GM12872 (cell line): ENCODE measurements at regions not wholly inside any gene's neighbourhood (a gene's known extent, or its start where the extent isn't known, plus 50 kb on each side); places are given as distances from the start of the nearest gene placed in this dataset.

Experiments
- TF ChIP-seq, protein P1 (sequence below): IDR thresholded peaks from 3 replicates; pipeline ENCODE4 v1.5.1; 2011; ENCODE audit warnings: low read depth, mild to moderate bottlenecking, low read length, moderate library complexity; ENCODE audit not compliant: insufficient read depth

DNA sequence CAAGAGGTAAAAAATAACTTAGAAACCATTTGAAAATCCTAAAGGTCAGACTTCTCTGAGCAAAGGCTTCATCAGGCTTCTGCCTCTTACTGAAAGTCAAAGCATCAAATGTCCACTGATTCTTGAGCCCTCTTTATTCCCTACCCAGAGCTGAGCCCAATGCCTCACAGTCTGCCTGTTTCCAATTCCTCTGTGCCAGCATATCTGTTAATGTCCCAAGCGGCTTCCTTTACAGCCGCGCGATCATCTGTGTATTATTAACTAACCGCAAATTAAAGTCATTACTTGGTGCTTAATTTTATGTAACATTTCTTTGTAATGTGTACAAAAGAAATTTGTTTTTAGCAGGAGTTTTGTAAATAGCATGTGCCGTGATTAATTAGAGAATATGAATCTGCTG lies 418.8 kb upstream of the HNRNPA3 start:
- TF ChIP-seq, protein P1, sequence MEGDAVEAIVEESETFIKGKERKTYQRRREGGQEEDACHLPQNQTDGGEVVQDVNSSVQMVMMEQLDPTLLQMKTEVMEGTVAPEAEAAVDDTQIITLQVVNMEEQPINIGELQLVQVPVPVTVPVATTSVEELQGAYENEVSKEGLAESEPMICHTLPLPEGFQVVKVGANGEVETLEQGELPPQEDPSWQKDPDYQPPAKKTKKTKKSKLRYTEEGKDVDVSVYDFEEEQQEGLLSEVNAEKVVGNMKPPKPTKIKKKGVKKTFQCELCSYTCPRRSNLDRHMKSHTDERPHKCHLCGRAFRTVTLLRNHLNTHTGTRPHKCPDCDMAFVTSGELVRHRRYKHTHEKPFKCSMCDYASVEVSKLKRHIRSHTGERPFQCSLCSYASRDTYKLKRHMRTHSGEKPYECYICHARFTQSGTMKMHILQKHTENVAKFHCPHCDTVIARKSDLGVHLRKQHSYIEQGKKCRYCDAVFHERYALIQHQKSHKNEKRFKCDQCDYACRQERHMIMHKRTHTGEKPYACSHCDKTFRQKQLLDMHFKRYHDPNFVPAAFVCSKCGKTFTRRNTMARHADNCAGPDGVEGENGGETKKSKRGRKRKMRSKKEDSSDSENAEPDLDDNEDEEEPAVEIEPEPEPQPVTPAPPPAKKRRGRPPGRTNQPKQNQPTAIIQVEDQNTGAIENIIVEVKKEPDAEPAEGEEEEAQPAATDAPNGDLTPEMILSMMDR, result no peak

DNA sequence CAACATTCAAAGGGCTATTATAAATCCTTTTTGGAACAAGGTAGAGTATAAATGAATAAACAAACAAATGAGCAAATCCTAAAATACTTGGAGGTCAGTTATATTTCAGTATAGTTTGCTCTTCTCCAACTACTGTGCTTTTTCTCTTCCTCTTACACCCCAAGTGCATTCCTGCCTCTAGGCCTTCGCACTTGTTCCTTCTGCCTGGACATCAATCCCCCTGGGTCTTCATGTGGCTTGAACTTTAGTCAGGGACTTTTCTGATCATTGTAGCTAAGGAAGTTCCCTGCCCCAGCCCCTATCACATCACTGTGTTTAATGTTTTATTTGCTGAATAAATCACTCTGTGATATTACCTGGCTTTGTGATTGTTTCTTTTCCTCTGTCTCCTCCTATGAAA lies 418.2 kb upstream of the HNRNPA3 start:
- TF ChIP-seq, protein P1, result no peak

DNA sequence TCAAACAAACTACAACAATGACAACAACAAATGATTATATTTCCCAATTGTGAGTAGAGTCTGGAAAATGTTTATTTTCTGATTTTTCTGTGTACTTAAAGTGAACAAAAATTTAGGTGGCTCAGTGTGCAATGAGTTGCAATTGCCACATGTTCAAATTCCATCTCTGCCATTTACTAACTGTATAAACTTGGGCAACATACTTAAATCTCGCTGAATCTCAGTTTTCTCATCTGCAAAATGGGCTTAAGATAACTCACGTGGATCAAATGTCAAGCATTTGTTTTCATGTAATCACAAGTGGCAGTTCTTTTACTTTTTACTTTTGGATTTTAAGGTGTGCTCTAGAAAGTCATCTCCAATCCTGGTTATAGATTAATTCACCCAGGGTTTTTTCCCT lies 416.8 kb upstream of the HNRNPA3 start:
- TF ChIP-seq, protein P1, result no peak

DNA sequence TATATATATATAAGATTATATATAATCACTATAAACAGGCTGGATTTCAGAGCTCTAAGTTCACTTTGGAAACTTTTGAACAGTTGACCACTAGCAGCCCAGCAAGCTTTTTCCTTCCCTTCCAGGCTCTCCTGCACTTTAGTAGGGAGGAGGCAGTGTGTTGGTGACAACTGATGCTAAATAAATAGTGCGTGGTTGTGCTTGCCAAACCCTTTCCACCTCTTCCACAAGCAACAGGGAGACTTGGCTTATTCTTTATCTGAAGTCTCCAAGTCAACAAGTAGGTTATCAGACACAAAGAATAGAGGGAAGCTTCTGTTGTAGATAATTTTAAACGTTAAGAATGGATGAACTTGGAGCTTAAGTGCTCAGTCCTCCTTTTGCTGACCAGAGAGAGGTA lies 408.2 kb upstream of the HNRNPA3 start:
- TF ChIP-seq, protein P1, result no peak

DNA sequence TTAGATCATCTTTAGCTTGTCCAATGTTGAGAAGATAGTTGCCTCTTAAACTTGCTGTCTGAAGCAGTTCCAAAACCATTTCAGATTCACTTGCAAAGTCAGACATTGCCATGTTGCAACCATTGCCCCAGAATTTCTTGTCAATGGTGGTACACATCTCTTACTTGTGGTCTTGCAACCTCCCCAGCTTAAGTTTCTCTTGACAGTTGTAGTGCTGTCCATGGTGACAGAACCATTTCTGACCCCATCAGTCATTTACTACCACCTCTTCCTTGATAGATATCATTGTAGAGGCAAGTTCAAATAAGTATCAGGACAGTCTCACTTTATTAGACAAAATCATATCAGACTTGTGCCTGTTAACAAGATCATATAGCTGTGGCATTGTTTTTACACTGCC lies 407.2 kb upstream of the HNRNPA3 start:
- TF ChIP-seq, protein P1, result no peak

DNA sequence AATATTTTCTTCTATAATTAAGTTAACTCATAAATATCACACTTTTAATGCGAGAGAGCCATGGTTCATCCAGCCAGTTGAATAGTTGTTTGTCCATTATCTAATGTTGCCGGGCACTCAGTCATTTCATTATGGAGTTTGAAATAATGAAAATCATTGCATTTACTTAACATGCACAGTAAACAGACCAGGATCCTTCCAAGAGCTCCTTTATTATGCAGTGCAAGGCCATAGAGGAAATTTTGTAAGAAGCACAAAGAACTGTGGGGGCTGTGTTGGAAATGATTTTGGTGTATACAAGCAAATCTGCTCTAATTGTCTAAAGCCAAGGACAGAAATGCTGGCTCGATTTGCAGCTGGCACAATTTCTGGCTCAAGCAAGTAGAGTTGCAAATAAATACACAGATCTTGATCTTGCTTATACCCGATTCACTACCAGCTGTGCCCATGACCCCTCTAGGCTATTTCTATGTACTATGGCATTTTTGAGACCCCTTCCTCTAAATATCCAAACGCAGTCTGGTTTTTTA lies 400.3 kb upstream of the HNRNPA3 start:
- TF ChIP-seq, protein P1, result no peak

DNA sequence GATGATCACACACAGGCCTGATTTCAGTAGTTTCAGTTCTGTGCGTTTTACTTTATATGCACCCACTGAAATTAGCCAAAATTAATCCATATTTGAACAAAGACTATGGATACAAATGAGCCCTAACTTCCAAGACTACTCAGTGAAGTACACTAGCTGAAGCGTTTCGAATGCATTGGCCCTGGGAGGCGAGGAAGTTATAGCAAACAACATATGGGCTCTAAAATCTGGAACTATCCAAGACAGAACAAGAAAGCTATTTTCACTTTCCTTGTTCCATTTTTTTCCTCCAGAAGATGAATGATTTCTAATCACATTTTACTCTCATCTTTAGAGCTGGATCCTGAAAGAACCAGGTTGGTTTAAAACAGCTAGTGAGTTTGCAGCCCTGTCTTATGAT lies 399.4 kb upstream of the HNRNPA3 start:
- TF ChIP-seq, protein P1, result no peak
